Right cardiac atrium (tissue), 5 donors: ENCODE measurements at regions not wholly inside any gene's neighbourhood (a gene's known extent, or its start where the extent isn't known, plus 50 kb on each side); places are given as distances from the start of the nearest gene placed in this dataset.

Experiments used
- ATAC-seq, 2 donors: fragments of 200-7000 bp; cut with Tn5 transposase; one replicate each; pipeline versions ENCODE4 v1.8.0 to v1.9.1; 2020; ENCODE audit warnings: moderate library complexity in 2 of 2, mild to moderate bottlenecking in 1 of 2
- DNase-seq, 3 donors: peaks; one replicate each; pipeline ENCODE4 v3.0.0-alpha.2; 2020
- H3K27ac ChIP-seq: one replicate; pipeline ENCODE4 v1.5.1; 2013; ENCODE audit warnings: mild to moderate bottlenecking, low read length, control low read depth, moderate library complexity
- H3K27me3 ChIP-seq: one replicate; pipeline ENCODE4 v1.6.1; 2013; ENCODE audit not compliant: control insufficient read depth, insufficient read depth
- H3K4me1 ChIP-seq: one replicate; pipeline ENCODE4 v1.6.1; 2013; ENCODE audit warnings: low read length; ENCODE audit not compliant: control insufficient read depth, insufficient read depth
- H3K4me3 ChIP-seq: one replicate; pipeline ENCODE4 v1.5.1; 2013; ENCODE audit warnings: low read length, control low read depth
- H3K9me3 ChIP-seq: one replicate; pipeline ENCODE4 v1.6.1; 2013; ENCODE audit warnings: low read length; ENCODE audit not compliant: control insufficient read depth
- WGBS: extraction: QIAGEN DNeasy Blood & Tissue Kit; methylation state at CpG from one replicate; pipeline ENCODE4 v1.1.7; 2013; 5-methylcytosine and 5-hydroxymethylcytosine counted together
- intact Hi-C, 4 donors: fragments of 100-400 bp; cut with DNase I; formaldehyde crosslinking; loops; one replicate each; pipeline versions ENCODE4 v1.11.0 to v1.14.0; 2022 to 2023
- donor health status: healthy with polysubstance abuse.
- donor health status: DM: no; HTN: yes; CAD: no.
- donor health status: DM: no; HTN: no; CAD: no.
- donor health status: DM: no; HTN: yes; CAD: no; lungs with severe emphysema.
- donor health status: DM: yes; HTN: yes; CAD: no.

- Histone ChIP-seq H3K9me3 (no peaks in the 10 kb centered on the region), H3K27ac (no peak overlapping the region), H3K27me3 (peaks cover 2% of the 10 kb centered on the region), H3K4me3 (no peak overlapping the region), H3K4me1 (no peaks in the 10 kb centered on the region)
- DNase-seq: no peak
- ATAC-seq: no peak
- intact Hi-C loops: no loop called here
- 86% methylated on average over 7 of the region's 7 CpGs for WGBS
Observed at GRCh38 chr22:47607486-47607885, 845.0 kb downstream of the TBC1D22A start.

DNA sequence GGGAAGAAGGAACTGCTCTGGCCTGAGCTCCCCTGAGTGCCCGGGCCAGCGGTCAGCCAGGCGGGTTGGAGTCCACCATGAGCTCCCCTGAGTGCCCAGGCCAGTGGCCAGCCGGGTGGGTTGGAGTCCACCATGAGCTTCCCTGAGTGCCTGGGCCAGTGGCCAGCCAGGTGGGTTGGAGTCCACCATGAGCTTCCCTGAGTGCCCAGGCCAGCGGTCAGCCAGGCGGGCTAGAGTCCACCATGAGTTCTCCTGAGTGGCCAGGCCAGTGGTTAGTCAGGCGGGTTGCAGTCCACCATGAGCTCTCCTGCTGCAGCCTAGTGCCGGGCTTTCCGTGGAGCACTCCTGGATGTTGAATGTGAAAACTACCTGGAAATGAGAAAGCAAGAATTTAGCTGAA, 844.0 kb downstream of the TBC1D22A start:
- 88% methylated on average over 9 of the region's 9 CpGs for WGBS
- Histone ChIP-seq H3K9me3 (no peaks in the 10 kb centered on the region), H3K4me1 (no peaks in the 10 kb centered on the region), H3K4me3 (no peak overlapping the region), H3K27me3 (peaks cover 2% of the 10 kb centered on the region), H3K27ac (no peak overlapping the region)
- DNase-seq: no peak
- no peak for ATAC-seq
- intact Hi-C loops: no loop called here

DNA sequence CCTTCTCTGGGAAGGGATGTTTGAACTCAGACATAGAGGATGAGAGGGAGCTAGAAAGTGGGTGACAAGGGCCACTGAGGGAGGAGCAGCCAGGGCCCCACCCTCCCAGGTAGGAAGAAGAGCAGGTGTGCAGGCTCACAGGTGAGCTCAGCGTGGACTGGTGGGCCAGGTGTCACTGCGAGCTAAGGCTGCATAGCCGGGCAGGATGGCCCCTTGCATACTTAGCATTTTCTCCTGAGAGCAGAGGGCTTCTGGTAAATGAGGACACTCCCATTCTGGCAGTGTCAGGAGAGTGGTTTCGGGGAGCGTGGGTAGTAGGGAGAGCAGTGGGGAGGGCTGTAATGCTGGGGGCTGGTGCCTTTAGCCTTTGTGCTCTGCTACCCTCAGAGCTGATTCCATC, 843.4 kb downstream of the TBC1D22A start:
- no peak overlapping the region for H3K27ac ChIP-seq
- no peaks in the 10 kb centered on the region for H3K4me1 ChIP-seq
- no peaks in the 10 kb centered on the region for H3K9me3 ChIP-seq
- WGBS: 54% methylated on average over 5 of the region's 5 CpGs
- ATAC-seq (no peak), DNase-seq (no peak)
- peaks cover 2% of the 10 kb centered on the region for H3K27me3 ChIP-seq
- no peak overlapping the region for H3K4me3 ChIP-seq
- intact Hi-C loops: no loop called here

- peaks cover 2% of the 10 kb centered on the region for H3K27me3 ChIP-seq
- no peak for ATAC-seq
- DNase-seq: no peak
- no peaks in the 10 kb centered on the region for H3K4me1 ChIP-seq
- H3K4me3 ChIP-seq: no peak overlapping the region
- H3K27ac ChIP-seq: no peak overlapping the region
- intact Hi-C loops: no loop called here
- 71% methylated on average over 15 of the region's 15 CpGs for WGBS
- H3K9me3 ChIP-seq: no peaks in the 10 kb centered on the region
Observed at GRCh38 chr22:47605441-47605840, 843.0 kb downstream of the TBC1D22A start.

DNA sequence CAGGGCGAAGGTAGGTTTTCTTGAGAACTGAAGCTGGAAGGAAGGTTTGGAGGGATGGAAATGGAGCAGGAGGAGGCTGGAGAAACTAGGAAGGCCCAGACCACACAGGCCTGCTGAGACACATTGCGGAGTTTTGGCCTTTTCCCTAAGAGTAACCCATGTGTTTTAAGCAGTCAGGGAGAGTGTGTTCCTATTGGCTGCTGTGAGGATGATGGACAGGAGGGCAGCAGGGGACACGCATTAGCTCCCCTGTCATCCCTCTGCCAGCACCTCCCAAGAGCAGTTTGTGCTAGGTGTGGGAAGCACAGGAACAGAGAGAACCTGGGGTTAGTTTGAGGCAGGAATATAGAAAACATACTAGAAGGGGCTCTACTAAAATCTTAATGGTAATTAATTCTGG, 842.1 kb downstream of the TBC1D22A start:
- H3K4me3 ChIP-seq: no peak overlapping the region
- intact Hi-C loops: no loop called here
- no peak for ATAC-seq

GRCh38 chr22:47602732-47603131, 840.3 kb downstream of the TBC1D22A start:
- DNase-seq: no peak
- Histone ChIP-seq H3K9me3 (no peaks in the 10 kb centered on the region), H3K4me3 (no peak overlapping the region), H3K4me1 (no peaks in the 10 kb centered on the region), H3K27ac (no peak overlapping the region), H3K27me3 (peaks cover 2% of the 10 kb centered on the region)
- ATAC-seq: no peak
- 89% methylated on average over 3 of the region's 3 CpGs for WGBS
- intact Hi-C loops: no loop called here

More for the DNA sequence above, 842.1 kb downstream of the TBC1D22A start:
- peaks cover 2% of the 10 kb centered on the region for H3K27me3 ChIP-seq
- H3K4me1 ChIP-seq: no peaks in the 10 kb centered on the region
- WGBS: 61% methylated on average over 3 of the region's 3 CpGs
- H3K9me3 ChIP-seq: no peaks in the 10 kb centered on the region
- H3K27ac ChIP-seq: no peak overlapping the region
- no peak for DNase-seq

- DNase-seq: no peak
- ATAC-seq: no peak
- Histone ChIP-seq H3K4me1 (no peaks in the 10 kb centered on the region), H3K27me3 (peaks cover 2% of the 10 kb centered on the region), H3K27ac (no peak overlapping the region), H3K9me3 (no peaks in the 10 kb centered on the region), H3K4me3 (no peak overlapping the region)
- intact Hi-C loops: no loop called here
- 73% methylated on average over 10 of the region's 10 CpGs for WGBS
Observed at GRCh38 chr22:47601666-47602065, 839.2 kb downstream of the TBC1D22A start.

DNA sequence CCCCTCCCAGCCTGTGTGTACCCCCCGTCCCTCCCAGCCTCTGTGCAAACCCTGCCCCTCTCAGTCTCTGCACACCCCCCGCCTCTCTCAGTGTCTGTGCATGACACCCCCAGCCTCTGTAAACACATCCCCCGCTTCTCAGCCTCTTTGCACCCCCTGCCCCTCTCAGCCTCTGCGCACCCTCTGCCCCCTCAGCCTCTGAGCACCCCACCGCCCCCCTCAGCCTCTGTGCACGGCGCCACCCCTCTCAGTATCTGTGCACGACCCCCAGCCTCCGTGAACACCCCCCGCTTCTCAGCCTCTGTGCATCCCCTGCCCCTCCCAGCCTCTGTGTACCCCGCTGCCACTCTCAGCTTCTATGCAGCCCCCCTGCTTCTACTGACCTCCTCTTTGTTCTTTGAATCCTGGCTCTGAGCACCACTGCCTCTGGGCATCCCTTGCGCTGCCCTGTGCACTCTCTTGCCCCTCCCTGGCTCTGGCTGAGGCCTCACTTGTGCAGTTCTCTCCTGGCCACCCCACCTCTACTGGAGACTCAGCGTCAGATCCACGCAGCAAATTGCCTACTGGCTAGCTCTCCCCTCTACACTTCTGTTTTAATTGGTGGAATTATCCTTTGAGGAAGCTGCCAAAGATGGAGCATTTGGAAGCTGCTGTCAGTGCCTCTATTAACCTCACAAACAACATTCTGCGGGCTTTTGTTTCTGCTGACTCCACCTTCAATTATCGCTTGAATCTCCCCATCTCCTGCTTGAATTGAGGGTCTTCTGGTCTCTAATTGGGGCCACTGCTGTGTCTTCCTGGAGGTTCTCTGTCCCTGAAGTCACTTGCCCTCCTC, 838.6 kb downstream of the TBC1D22A start:
- Histone ChIP-seq H3K4me1 (no peaks in the 10 kb centered on the region), H3K27ac (no peak overlapping the region), H3K4me3 (no peak overlapping the region), H3K27me3 (peaks cover 2% of the 10 kb centered on the region), H3K9me3 (no peaks in the 10 kb centered on the region)
- DNase-seq (no peak), ATAC-seq (no peak)
- WGBS: 66% methylated on average over 16 of the region's 16 CpGs
- intact Hi-C loops: no loop called here

GRCh38 chr22:47600281-47600680, 837.8 kb downstream of the TBC1D22A start:
- Histone ChIP-seq H3K4me1 (no peaks in the 10 kb centered on the region), H3K27me3 (peaks cover 2% of the 10 kb centered on the region), H3K27ac (no peak overlapping the region), H3K9me3 (no peaks in the 10 kb centered on the region), H3K4me3 (no peak overlapping the region)
- WGBS: 60% methylated on average over 11 of the region's 11 CpGs
- DNase-seq (no peak), ATAC-seq (no peak)
- intact Hi-C loops: no loop called here

DNA sequence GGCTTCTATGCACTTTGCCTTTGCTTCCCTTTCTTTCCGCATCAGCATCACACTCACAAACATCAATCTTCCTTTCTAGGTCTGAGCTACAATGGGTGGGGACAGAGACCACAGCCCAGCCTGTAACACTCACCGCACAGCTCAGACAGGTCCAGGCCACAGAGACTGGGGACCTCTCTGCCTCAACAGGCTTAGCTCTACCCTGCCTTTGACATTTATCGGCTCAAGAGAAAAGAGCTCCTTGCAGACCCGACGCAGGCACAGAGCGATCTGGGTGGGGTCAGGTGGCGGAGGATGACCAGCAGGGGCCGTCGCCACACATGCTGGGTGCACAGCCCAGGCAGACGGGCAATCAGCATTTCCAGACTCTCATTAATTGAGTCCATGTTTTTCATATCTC, 837.3 kb downstream of the TBC1D22A start:
- peaks cover 2% of the 10 kb centered on the region for H3K27me3 ChIP-seq
- intact Hi-C loops: no loop called here
- no peaks in the 10 kb centered on the region for H3K9me3 ChIP-seq
- no peak overlapping the region for H3K4me3 ChIP-seq
- 60% methylated on average over 10 of the region's 10 CpGs for WGBS
- DNase-seq (no peak), ATAC-seq (no peak)
- H3K4me1 ChIP-seq: no peaks in the 10 kb centered on the region
- H3K27ac ChIP-seq: no peak overlapping the region

DNA sequence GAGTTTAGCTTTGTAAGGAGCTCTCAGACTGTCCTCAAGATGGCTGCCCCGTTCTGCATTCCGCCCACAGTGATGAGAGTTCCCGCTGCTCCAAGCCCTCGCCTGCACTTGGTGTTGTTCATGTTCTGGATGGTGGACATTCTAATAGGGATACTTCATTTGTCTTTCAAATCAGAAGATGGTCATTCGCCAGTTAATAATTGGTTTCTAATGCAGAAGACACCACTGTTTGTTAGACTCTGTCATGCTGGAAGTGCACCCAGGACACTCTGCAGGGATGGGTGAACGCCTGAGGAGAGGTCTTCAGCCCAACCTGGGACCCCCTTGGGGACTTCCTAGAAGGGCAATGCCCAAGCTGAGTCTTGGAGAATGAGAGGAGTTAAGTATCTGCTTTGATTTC, 836.4 kb downstream of the TBC1D22A start:
- intact Hi-C loops: no loop called here
- no peaks in the 10 kb centered on the region for H3K4me1 ChIP-seq
- no peak for ATAC-seq
- DNase-seq: no peak
- H3K27me3 ChIP-seq: peaks cover 2% of the 10 kb centered on the region
- 90% methylated on average over 6 of the region's 6 CpGs for WGBS
- no peak overlapping the region for H3K4me3 ChIP-seq
- H3K27ac ChIP-seq: no peak overlapping the region
- no peaks in the 10 kb centered on the region for H3K9me3 ChIP-seq

- no peak for DNase-seq
- Histone ChIP-seq H3K9me3 (no peaks in the 10 kb centered on the region), H3K4me1 (no peaks in the 10 kb centered on the region), H3K27ac (no peak overlapping the region), H3K4me3 (no peak overlapping the region), H3K27me3 (no peaks in the 10 kb centered on the region)
- WGBS: 48% methylated on average over 9 of the region's 9 CpGs
- no peak for ATAC-seq
- intact Hi-C loops: no loop called here
Observed at GRCh38 chr22:47597041-47597440, 834.6 kb downstream of the TBC1D22A start.
